ENCODE measurements at regions not wholly inside any gene's neighbourhood (a gene's known extent, or its start where the extent isn't known, plus 50 kb on each side); places are given as distances from the start of the nearest gene placed in this dataset.
"Not testable (repeated sequence)": the region's sequence is repeated elsewhere in the genome, so short reads cannot be mapped to it uniquely, and the experiment has no call there.

DNA sequence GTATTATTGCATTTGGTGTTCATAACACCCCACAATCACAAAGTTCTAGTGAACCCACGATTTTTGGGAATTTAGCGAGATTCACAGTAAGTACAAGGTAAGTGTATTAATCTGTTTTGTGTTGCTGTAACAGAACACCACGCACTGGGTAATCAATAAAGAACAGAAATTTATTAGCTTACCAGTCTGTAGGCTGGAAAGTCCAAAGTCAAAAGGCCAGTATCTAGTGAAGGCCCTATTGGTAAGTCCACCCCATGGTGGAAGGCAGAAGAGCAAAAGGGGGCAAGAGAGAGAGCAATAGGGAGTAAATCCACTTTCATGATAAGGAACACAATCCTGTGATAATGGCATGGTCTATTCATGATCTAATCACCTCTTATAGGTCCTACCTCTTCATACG is 190.3 kb upstream of the KCNMB2 start:
- H3K4me3 ChIP-seq (ENCODE audit: low read depth, low read length): no peak overlapping the region
- no peak for DNase-seq (ENCODE audit: low read depth)

DNA sequence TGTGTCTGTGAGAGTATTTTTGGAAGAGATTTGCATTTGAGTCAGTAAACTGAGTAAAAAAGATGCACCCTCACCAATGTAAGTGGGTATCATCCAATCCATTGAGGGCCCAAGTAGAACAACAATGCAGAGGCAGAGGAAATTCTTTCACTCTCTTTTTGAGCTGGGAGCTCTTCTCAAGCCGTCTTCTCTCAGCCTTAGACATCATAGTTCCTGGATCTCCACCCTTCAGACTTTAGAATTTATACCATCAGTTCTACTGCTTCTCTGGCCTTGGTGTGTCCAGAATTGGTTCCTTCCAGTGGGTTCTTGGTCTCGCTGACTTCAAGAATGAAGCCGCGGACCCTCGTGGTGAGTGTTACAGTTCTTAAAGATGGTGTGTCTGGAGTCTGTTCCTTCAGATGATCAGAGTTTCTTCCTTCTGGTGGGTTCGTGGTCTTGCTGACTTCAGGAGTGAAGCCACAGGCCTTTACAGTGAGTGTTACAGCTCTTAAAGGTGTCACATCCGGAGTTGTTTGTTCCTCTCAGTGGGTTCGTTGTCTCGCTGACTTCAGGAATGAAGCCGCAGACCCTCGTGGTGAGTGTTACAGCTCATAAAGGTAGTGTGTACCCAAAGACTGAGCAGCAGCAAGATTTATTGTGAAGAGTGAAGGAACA is 187.5 kb upstream of the KCNMB2 start:
- DNase-seq (ENCODE audit: low read depth); H3K4me3 ChIP-seq (ENCODE audit: low read depth, low read length): not testable (repeated sequence)

DNA sequence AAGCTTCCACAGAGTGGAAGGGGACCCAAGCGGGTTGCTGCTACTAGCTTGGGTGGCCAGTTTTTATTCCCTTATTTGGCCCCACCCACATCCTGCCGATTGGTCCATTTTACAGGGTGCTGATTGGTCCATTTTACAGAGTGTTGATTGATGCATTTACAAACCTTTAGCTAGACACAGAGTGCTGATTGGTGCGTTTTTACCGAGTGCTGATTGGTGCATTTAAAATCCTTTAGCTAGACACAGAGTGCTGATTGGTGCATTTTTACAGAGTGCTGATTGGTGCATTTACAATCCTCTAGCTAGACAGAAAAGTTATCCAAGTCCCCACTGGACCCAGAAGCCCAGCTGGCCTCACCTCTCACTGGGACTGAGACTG is 187.0 kb upstream of the KCNMB2 start:
- H3K4me3 ChIP-seq (ENCODE audit: low read depth, low read length); DNase-seq (ENCODE audit: low read depth): not testable (repeated sequence)

DNA sequence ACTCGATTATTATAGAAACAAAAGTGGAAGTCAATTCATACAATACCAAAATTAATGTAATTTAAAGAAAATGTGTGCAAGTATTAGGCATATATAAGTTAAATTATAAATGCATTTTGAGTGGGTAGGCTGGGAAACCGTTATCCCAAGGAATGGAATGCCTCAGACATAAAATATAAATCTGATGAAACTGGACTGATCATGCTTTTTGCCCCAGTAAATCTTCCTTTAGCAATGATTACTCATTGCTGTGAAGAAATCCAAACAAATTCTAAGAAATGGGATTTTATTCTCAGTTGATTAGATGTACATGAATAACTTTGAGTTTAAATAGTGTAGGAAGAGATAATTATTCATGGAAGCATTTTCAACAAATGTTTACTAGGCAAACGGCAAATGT is 185.5 kb upstream of the KCNMB2 start:
- DNase-seq (ENCODE audit: low read depth): peak; percentile 31
- no peak overlapping the region for H3K4me3 ChIP-seq (ENCODE audit: low read depth, low read length)

DNA sequence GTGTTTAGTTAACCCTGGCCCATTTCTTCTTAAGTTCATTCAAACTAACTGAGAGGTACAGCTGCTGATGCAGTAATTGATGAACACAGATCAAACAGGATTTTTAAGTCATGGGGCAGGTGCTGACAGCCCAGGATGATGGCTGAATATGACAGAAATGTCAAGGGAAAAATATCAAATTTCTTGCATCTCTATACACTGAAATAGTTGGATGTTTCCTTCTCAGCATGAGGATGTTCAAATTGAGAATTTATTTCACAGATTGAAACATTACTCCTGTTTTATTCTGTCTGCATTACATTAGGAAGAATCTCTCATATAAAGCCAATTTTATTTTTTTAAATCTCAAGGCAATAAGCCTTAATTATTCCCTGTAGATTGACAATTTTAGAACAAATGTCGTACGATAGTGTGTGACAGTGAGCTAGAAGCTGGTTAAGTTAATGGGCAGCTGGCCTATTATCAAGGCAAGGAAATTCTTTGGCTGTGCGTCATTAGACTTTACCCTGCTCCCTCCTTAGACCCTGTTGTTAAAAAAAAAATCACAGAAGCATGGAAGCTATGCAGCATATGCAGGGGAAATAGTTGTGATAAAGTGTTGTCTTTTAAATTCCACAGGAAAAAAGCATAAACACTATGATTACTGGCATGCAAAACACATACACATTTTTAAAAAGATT is 183.8 kb upstream of the KCNMB2 start:
- peak; percentile 67 for DNase-seq (ENCODE audit: low read depth)
- no peak overlapping the region for H3K4me3 ChIP-seq (ENCODE audit: low read depth, low read length)

DNA sequence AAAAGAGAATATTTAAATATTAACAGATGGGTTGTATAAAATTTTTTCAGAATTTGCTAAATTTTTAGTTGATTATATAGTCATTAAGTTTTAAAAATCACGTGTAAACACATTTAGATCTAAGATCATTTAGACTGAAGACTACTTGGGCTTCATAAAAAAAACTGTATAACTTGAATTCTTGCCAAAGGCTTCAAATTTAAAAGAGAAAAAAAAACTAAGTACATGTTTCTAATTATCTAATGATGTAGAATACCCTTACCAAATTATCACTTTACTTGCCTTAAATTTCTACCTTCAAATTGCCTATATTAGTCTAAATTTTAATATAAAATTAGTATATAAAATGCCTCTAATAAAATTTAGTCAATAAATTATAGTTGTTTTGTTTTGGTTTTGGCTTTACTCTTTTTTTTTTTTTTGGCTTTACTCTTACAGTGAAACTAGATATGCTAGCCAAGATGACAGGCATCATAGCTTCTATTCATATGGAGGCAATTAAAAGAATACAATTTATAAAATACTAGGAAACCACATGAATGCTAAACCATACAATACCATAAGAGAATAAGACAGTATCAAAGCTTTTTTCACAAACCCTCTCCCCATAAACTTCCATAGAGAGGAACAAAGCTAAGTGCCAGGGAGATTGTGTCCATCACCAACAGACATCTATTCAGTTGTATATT is 183.1 kb upstream of the KCNMB2 start:
- H3K4me3 ChIP-seq (ENCODE audit: low read depth, low read length): no peak overlapping the region
- DNase-seq (ENCODE audit: low read depth): peak; percentile 9

DNA sequence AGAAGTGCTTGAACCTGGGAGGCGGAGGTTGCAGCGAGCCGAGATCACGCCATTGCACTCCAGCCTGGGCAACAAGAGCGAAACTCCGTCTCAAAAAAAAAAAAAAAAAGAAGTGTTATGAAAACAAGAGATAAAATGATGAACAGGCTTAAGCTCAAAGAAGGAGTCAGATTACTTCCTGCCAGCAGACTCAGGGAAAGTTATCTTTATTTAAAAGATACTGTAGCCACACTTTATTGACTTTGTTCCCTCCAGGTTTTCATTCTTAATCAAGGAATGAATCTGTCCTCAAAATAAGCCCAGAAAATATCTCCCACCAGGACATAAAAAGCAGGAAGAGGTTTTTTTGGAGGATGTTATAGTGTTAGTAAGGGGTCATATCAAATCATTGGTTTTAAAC is 176.5 kb upstream of the KCNMB2 start:
- DNase-seq (ENCODE audit: low read depth): no peak

DNA sequence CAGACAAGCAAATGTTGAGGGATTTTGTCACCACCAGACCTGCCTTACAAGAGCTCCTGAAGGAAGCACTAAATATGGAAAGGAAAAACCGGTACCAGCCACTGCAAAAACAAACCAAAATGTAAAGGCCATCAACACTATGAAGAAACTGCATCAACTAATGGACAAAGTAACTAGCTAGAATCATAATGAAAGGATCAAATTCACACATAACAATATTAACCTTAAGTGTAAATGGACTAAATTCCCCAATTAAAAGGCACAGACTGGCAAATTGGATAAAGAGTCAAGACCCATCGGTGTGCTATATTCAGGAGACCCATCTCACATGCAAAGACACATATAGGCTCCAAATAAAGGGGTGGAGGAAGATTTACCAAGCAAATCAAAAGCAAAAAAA is 173.2 kb upstream of the KCNMB2 start:
- not testable (repeated sequence) for H3K4me3 ChIP-seq (ENCODE audit: low read depth, low read length); DNase-seq (ENCODE audit: low read depth)

More for the DNA sequence above, 176.5 kb upstream of the KCNMB2 start:
- H3K4me3 ChIP-seq (ENCODE audit: low read depth, low read length): no peak overlapping the region

DNA sequence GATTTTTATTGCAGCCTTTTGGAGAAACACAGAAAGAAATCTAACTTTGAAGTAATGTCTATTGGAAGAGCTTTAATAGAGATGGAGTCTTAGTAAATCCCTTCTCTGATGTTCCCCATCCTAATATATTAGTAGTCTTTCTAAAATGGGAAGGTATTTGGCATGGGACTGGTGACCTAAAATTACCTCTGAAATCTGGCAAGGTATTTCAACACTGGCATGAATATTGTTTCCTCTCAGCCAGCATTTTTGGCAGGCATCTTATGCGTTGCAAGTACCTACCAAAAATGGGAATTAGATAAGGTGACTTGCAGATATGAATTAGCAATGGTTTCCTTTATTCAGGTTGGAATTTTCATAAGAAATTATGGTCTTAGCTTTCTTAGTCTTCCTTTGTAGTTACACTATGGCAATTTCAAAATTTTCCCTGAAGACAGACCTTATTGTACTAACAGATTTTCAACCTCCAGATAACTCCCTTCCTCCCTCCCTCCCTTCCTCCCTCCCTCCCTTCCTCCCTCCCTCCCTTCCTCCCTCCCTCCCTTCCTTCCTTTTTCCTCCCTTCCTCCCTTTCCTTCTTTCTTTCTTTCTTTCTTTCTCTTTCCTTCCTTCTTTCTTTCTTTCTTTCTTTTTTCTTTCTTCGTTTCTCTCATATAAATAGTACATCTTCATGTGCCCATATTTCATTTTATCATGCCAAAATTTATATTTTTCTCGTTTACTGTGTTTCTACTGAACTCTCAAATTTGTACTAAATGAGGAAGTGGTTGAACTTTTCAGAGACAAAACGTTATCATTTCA is 168.2 kb upstream of the KCNMB2 start:
- H3K4me3 ChIP-seq (ENCODE audit: low read depth, low read length): no peak overlapping the region
- no peak for DNase-seq (ENCODE audit: low read depth)

DNA sequence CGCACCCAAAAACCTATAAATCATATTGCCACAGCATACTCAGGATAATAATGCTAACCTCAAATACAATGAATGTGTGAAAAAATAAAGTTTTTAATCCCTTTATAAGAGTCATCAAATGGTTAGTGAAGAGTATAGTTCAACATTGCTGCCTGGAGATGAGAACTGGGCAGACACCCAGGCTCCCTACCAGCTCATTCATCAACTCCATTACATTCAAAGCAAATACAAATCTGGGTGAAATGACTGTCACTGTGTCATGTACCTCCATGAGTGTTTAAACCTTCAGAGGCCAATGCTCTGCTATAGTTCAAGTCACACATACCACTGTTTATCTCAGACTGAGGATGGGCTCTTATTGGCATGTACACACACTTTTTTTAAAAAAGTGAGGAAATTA is 167.2 kb upstream of the KCNMB2 start:
- DNase-seq (ENCODE audit: low read depth): no peak

DNA sequence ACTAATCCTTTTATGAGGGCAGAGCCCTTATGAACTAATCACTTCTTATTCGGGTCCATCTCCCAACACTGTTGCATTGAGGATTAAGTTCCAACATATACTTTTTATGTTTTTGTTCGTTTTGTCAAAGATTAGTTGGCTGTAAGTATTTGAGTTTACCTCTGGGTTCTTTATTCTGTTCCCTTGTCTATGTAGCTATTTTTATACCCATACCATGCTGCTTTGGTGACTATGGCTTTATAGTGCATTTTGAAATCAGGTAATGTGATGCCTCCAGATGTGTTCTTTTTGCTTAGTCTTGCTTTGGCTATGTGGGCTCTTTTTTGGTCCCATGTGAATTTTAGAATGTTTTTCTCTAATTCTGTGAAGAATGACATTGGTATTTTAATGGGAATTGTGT is 166.4 kb upstream of the KCNMB2 start:
- no peak overlapping the region for H3K4me3 ChIP-seq (ENCODE audit: low read depth, low read length)

More for the DNA sequence above, 167.2 kb upstream of the KCNMB2 start:
- no peak overlapping the region for H3K4me3 ChIP-seq (ENCODE audit: low read depth, low read length)

DNA sequence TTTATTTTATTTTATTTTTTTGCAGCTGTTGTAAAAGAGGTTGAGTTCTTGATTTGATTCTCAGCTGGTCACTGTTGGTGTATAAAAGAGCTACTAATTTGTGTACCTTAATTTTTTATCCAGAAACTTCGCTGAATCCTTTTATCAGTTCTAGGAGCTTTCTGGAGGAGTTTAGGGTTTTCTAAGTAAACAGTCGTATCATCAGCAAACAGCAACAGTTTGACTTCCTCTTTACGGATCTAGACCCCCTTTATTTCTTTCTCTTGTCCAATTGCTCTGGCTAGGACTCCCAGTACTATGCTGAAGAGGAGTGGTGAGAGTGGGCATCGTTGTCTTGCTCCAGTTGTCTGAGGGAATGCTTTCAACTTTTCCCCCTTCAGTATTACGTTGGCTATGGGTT is 165.8 kb upstream of the KCNMB2 start:
- no peak for DNase-seq (ENCODE audit: low read depth)
- no peak overlapping the region for H3K4me3 ChIP-seq (ENCODE audit: low read depth, low read length)

More for the DNA sequence above, 166.4 kb upstream of the KCNMB2 start:
- DNase-seq (ENCODE audit: low read depth): no peak

DNA sequence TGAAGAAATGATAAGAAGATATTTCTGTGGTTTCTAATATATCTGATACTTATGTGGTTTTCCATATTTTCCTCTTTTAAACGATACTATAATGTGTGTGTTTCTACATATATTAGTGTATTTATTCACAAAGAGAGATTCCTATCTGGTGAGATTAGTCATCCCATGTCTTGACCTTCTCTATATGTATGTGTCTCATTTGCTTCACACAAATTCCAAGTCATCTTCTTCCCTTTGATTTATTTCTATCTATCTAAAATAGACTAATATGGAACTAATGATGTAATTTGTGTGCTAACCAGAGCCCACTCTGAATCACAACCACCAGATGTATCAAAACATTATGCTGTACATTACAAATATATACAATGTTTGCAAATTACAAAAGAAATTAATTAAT is 154.7 kb upstream of the KCNMB2 start:
- DNase-seq (ENCODE audit: low read depth): peak; percentile 67
- no peak overlapping the region for H3K4me3 ChIP-seq (ENCODE audit: low read depth, low read length)

DNA sequence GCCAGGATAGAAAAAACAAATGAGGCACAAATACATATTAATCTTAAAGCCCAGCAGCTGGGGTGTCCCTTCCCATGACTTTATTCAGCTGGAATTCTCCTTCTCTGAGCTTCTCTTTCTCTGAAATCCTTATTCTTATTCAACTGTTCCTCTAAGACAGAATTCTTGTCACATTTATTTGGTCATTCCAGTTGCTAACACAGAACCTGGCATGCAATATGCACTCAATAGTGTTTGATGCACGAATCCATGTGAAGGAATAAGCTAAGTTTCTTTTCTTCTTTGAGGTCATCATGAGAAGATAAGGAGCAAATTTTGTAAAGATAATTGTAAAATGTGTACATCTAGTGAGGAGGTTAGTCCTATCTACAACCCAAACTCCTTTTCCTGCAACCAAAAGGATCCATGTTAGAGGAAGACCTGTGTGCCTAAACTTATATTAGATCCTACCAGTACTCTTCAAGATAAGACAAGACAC is 154.2 kb upstream of the KCNMB2 start:
- no peak for DNase-seq (ENCODE audit: low read depth)
- H3K4me3 ChIP-seq (ENCODE audit: low read depth, low read length): no peak overlapping the region

DNA sequence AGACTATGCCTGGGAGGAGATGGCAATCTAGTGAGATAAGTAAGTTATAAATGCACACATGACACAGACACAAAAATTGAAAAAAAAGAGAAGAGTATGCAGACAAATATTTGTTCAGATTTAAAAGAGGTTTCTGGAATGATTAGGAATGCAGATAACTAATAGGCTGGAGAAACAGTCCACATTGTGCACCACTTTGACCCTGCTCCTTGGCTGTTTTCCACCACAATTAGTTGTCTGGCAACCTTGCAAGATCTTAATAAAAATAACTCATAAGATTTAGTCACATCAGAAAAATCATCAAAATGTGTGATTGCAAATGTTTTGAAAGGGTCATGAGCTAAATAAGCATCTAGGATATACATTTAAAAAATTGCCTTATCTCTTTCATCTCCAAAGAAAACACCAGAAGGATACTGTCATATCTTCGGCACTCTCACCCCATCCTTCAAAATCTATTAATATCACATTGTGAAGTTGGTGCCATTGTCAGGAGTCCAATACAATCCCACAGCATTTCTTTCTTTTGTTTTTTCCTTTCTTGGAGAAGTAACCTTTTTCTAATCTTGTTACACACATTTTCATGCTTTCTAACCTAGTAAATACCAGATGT is 153.7 kb upstream of the KCNMB2 start:
- peak; percentile 72 for DNase-seq (ENCODE audit: low read depth)
- no peak overlapping the region for H3K4me3 ChIP-seq (ENCODE audit: low read depth, low read length)

DNA sequence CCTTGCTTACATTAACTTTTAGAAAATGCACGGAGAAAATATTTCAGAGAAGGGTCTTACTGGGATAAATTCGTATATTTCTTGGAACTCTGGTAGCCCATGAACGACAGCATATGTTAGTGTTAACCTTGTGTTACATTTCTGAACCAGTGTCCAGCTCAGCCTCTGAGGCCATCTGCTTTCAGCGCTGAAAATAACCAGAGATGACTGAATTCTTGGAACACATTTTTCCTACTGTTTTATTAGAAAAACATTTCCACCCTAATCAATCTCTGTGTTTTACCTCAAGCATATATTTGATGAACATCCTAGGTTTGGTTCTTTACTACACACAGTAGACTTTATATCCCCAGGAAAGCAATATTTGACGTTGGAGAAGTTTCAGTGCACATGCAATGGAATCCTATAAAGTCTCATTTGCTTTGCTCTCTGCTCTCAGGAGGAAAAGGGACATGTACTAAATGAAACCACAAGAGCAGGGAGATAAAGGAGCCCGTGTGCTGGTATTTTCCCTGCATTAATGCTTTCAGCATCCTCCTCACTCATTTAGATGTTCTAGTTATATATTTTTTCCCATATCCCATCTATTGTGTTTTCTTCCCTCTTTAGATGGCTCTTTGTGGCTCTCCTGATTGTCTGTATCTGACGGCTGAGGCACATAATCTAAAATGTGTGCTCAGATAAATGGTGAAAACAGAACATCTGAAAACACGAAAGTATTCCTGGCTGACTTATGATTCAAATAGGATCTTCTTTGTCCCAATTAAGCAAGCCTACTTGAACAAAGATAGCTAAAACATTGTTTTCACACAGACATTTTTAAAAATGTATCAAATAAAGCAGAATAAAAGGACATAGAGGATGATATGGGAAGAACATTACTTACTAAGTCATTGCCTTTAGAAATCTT is 151.7 kb upstream of the KCNMB2 start:
- no peak for DNase-seq (ENCODE audit: low read depth)
- H3K4me3 ChIP-seq (ENCODE audit: low read depth, low read length): no peak overlapping the region

DNA sequence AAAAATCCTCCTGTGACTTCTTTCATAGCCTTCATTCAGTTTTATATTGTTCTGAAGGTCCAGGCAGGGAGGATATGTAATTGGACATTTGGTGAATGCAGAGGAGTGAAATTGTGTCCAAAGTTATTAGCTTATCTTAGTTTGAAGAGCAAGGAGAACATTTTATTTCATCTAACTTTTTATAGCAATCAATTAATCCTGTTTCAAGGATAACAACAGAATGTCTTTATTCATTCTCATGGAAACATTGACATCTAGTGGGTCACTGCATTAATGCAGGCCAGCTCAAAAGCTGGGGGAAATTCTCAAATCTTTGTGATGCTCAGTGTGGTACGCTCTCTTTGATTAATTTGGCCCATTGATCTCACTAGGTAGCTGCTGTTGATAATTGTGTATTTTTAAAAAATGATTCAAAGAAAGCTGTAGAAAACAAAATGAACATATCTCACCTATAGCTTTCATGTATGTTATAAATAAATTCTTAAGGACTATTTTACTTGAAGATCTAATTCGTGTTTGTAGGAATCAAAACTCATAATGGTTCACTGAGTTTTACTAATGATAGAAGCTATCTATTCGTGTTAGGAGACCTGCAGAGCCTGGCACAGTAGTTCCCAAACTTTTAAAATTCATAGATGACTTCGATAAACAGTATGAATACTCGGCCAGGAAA is 150.8 kb upstream of the KCNMB2 start:
- H3K4me3 ChIP-seq (ENCODE audit: low read depth, low read length): no peak overlapping the region
- DNase-seq (ENCODE audit: low read depth): no peak

DNA sequence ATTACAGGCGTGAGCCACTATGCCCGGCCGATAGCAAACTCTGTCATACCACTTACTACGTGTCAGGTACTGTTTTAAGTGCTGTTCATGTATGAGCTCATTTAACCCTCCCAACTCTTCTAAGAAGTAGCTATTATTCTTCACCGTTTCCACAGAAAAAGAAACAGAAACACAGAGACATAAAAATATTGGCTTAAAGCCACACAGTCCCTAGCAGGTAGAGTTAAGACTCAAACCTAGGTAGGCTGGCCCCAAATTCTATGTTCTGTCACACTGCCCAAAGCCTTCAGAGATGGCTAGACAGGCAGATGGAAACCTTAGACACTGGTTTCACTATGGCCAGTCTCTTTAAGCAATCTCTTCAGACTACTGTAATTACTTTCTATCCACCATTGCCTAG is 149.8 kb upstream of the KCNMB2 start:
- H3K4me3 ChIP-seq (ENCODE audit: low read depth, low read length): no peak overlapping the region
- DNase-seq (ENCODE audit: low read depth): no peak

Measured in skeletal muscle cell (primary cell).